ENCODE measurements at regions not wholly inside any gene's neighbourhood (a gene's known extent, or its start where the extent isn't known, plus 50 kb on each side); places are given as distances from the start of the nearest gene placed in this dataset.
"Not testable (repeated sequence)": the region's sequence is repeated elsewhere in the genome, so short reads cannot be mapped to it uniquely, and the experiment has no call there.

- H3K4me1 Mint-ChIP-seq, result peaks cover 48% of the 10 kb centered on the region
- H3K27ac Mint-ChIP-seq, result no peak overlapping the region
- H3K4me3 Mint-ChIP-seq, result no peak overlapping the region
- ATAC-seq (no peak), DNase-seq (ENCODE audit: low spot score in 2 of 2) (no peak)
- H3K9me3 Mint-ChIP-seq, result no peaks in the 10 kb centered on the region
- H3K36me3 Mint-ChIP-seq, result peaks cover 12% of the 10 kb centered on the region
Observed at GRCh38 chr6:30832864-30833263, 51.5 kb upstream of the DDR1 start.

- ATAC-seq, result no peak
- peaks cover 62% of the 10 kb centered on the region for H3K4me1 Mint-ChIP-seq
- peak overlapping the region; percentile 97 for H3K27ac Mint-ChIP-seq
- no peak for DNase-seq (ENCODE audit: low spot score in 2 of 2)
- H3K9me3 Mint-ChIP-seq, result no peaks in the 10 kb centered on the region
- H3K36me3 Mint-ChIP-seq, result peaks cover 23% of the 10 kb centered on the region
- H3K4me3 Mint-ChIP-seq, result peak overlapping the region; percentile 75
Observed at GRCh38 chr6:30830438-30830837, 53.9 kb upstream of the DDR1 start.

GRCh38 chr6:30829639-30830255, 54.6 kb upstream of the DDR1 start:
- H3K27ac Mint-ChIP-seq, result peak overlapping the region; percentile 97

GRCh38 chr6:30829033-30829432, 55.3 kb upstream of the DDR1 start:
- H3K4me1 Mint-ChIP-seq, result peaks cover 59% of the 10 kb centered on the region
- peaks cover 27% of the 10 kb centered on the region for H3K36me3 Mint-ChIP-seq
- H3K27ac Mint-ChIP-seq, result peak overlapping the region; percentile 97

More at GRCh38 chr6:30829639-30830255, 54.6 kb upstream of the DDR1 start:
- Mint-ChIP-seq H3K9me3 (no peaks in the 10 kb centered on the region), H3K4me3 (peak overlapping the region; percentile 75), H3K4me1 (peaks cover 58% of the 10 kb centered on the region), H3K36me3 (peaks cover 23% of the 10 kb centered on the region)
- DNase-seq (ENCODE audit: low spot score in 2 of 2) (no peak), ATAC-seq (peak; percentile 42)

GRCh38 chr6:30828027-30828962, 56.0 kb upstream of the DDR1 start:
- Mint-ChIP-seq H3K4me1 (peaks cover 66% of the 10 kb centered on the region), H3K4me3 (peak overlapping the region; percentile 75), H3K27ac (peak overlapping the region; percentile 97), H3K36me3 (peaks cover 34% of the 10 kb centered on the region), H3K9me3 (no peaks in the 10 kb centered on the region)
- DNase-seq (ENCODE audit: low spot score in 2 of 2) (peak; percentile 66 to 84), ATAC-seq (peak; percentile 81)

More at GRCh38 chr6:30829033-30829432, 55.3 kb upstream of the DDR1 start:
- Mint-ChIP-seq H3K9me3 (no peaks in the 10 kb centered on the region), H3K4me3 (peak overlapping the region; percentile 75)
- ATAC-seq, result no peak
- no peak for DNase-seq (ENCODE audit: low spot score in 2 of 2)

GRCh38 chr6:30826961-30827342, 57.4 kb upstream of the DDR1 start:
- H3K4me1 Mint-ChIP-seq, result peaks cover 78% of the 10 kb centered on the region
- peak overlapping the region; percentile 75 for H3K4me3 Mint-ChIP-seq
- ATAC-seq, result peak; percentile 62
- DNase-seq (ENCODE audit: low spot score in 2 of 2), result no peak
- H3K36me3 Mint-ChIP-seq, result peaks cover 37% of the 10 kb centered on the region
- no peaks in the 10 kb centered on the region for H3K9me3 Mint-ChIP-seq
- peak overlapping the region; percentile 97 for H3K27ac Mint-ChIP-seq

GRCh38 chr6:30824698-30825097, 59.6 kb upstream of the DDR1 start:
- no peak overlapping the region for H3K27ac Mint-ChIP-seq
- no peak for DNase-seq (ENCODE audit: low spot score in 2 of 2)
- peaks cover 70% of the 10 kb centered on the region for H3K4me1 Mint-ChIP-seq
- H3K4me3 Mint-ChIP-seq, result no peak overlapping the region
- no peaks in the 10 kb centered on the region for H3K9me3 Mint-ChIP-seq
- no peak for ATAC-seq
- peaks cover 37% of the 10 kb centered on the region for H3K36me3 Mint-ChIP-seq

- peaks cover 2% of the 10 kb centered on the region for H3K9me3 Mint-ChIP-seq
- DNase-seq (ENCODE audit: low spot score in 2 of 2) (no peak), ATAC-seq (no peak)
- H3K4me1 Mint-ChIP-seq, result peaks cover 70% of the 10 kb centered on the region
- H3K4me3 Mint-ChIP-seq, result no peak overlapping the region
- peak overlapping the region; percentile 6 for H3K27ac Mint-ChIP-seq
- peaks cover 36% of the 10 kb centered on the region for H3K36me3 Mint-ChIP-seq
Observed at GRCh38 chr6:30823534-30823865, 60.8 kb upstream of the DDR1 start.

GRCh38 chr6:30821862-30822784, 62.2 kb upstream of the DDR1 start:
- H3K4me1 Mint-ChIP-seq, result peaks cover 72% of the 10 kb centered on the region
- peaks cover 2% of the 10 kb centered on the region for H3K9me3 Mint-ChIP-seq
- H3K36me3 Mint-ChIP-seq, result peaks cover 32% of the 10 kb centered on the region
- DNase-seq (ENCODE audit: low spot score in 2 of 2) (no peak), ATAC-seq (no peak)
- H3K27ac Mint-ChIP-seq, result peak overlapping the region; percentile 67
- H3K4me3 Mint-ChIP-seq, result no peak overlapping the region

- Mint-ChIP-seq H3K9me3 (peaks cover 2% of the 10 kb centered on the region), H3K4me3 (peak overlapping the region; percentile 75), H3K27ac (peak overlapping the region; percentile 89), H3K36me3 (peaks cover 22% of the 10 kb centered on the region), H3K4me1 (peaks cover 76% of the 10 kb centered on the region)
- DNase-seq (ENCODE audit: low spot score in 2 of 2) (no peak), ATAC-seq (no peak)
Observed at GRCh38 chr6:30820193-30820592, 64.1 kb upstream of the DDR1 start.

- DNase-seq (ENCODE audit: low spot score in 2 of 2), result peak in 1 of 2 donors; percentile 66
- H3K36me3 Mint-ChIP-seq, result peaks cover 24% of the 10 kb centered on the region
- H3K27ac Mint-ChIP-seq, result peak overlapping the region; percentile 89
- ATAC-seq, result peak; percentile 97
- peak overlapping the region; percentile 75 for H3K4me3 Mint-ChIP-seq
- peaks cover 79% of the 10 kb centered on the region for H3K4me1 Mint-ChIP-seq
- peaks cover 2% of the 10 kb centered on the region for H3K9me3 Mint-ChIP-seq
Observed at GRCh38 chr6:30819297-30819917, 64.9 kb upstream of the DDR1 start.

GRCh38 chr6:30818391-30818841, 65.9 kb upstream of the DDR1 start:
- Mint-ChIP-seq H3K9me3 (peaks cover 2% of the 10 kb centered on the region), H3K36me3 (peaks cover 18% of the 10 kb centered on the region), H3K4me3 (peak overlapping the region; percentile 75), H3K27ac (peak overlapping the region; percentile 89), H3K4me1 (peaks cover 79% of the 10 kb centered on the region)
- no peak for ATAC-seq
- no peak for DNase-seq (ENCODE audit: low spot score in 2 of 2)

GRCh38 chr6:30816791-30817739, 67.3 kb upstream of the DDR1 start:
- peaks cover 4% of the 10 kb centered on the region for H3K9me3 Mint-ChIP-seq
- peaks cover 82% of the 10 kb centered on the region for H3K4me1 Mint-ChIP-seq
- H3K4me3 Mint-ChIP-seq, result peak overlapping the region; percentile 16
- DNase-seq (ENCODE audit: low spot score in 2 of 2) (peak in 1 of 2 donors; percentile 54), ATAC-seq (peak; percentile 63)
- H3K27ac Mint-ChIP-seq, result peak overlapping the region; percentile 89
- H3K36me3 Mint-ChIP-seq, result peaks cover 25% of the 10 kb centered on the region

- H3K4me3 Mint-ChIP-seq; DNase-seq (ENCODE audit: low spot score in 2 of 2); H3K9me3 Mint-ChIP-seq; ATAC-seq: not testable (repeated sequence)
- Mint-ChIP-seq H3K36me3 (peaks cover 26% of the 10 kb centered on the region), H3K27ac (peak overlapping the region; percentile 89), H3K4me1 (peaks cover 84% of the 10 kb centered on the region)
Observed at GRCh38 chr6:30816296-30816695, 68.0 kb upstream of the DDR1 start.

Measured in stimulated activated effector memory CD8-positive, alpha-beta T cell treated with anti-CD3 and anti-CD28 coated beads, Interleukin-12 subunit alpha, Interleukin-12 subunit beta, amount 100 ng/mL, for 72 hours (primary cell).